ENCODE measurements at regions not wholly inside any gene's neighbourhood (a gene's known extent, or its start where the extent isn't known, plus 50 kb on each side); places are given as distances from the start of the nearest gene placed in this dataset.

- TF ChIP-seq SPI1 (IDR thresholded peaks at IDR 0.05; ENCODE audit: borderline replicate concordance, low read depth), result no peak
- no peak for TF ChIP-seq POLR2AphosphoS5 (IDR thresholded peaks at IDR 0.05; ENCODE audit: low read depth)
- TF ChIP-seq CTCF (IDR thresholded peaks at IDR 0.05; ENCODE audit: insufficient read depth, low read length), result no peak
- TF ChIP-seq REST (IDR thresholded peaks at IDR 0.05; ENCODE audit: insufficient replicate concordance, low read depth), result no peak
- TF ChIP-seq GABPA (IDR thresholded peaks at IDR 0.05; ENCODE audit: low read depth), result no peak
- no peak overlapping the region for H3K4me3 ChIP-seq (replicated peaks; ENCODE audit: insufficient read depth, low read length)
- DNase-seq (ENCODE audit: low read depth in 1 of 2, low spot score in 1 of 2), result no peak
- H3K27ac ChIP-seq (replicated peaks), result no peak overlapping the region
- no peaks in the 10 kb centered on the region for H3K27me3 ChIP-seq (ENCODE audit: insufficient read depth, poor library complexity, severe bottlenecking)
Observed at GRCh38 chr10:118924493-118924892, 105.0 kb upstream of the NANOS1 start.

- H3K27me3 ChIP-seq (ENCODE audit: insufficient read depth, poor library complexity, severe bottlenecking), result no peaks in the 10 kb centered on the region
- TF ChIP-seq SPI1 (IDR thresholded peaks at IDR 0.05; ENCODE audit: borderline replicate concordance, low read depth) (no peak), CTCF (IDR thresholded peaks at IDR 0.05; ENCODE audit: insufficient read depth, low read length) (no peak), REST (IDR thresholded peaks at IDR 0.05; ENCODE audit: insufficient replicate concordance, low read depth) (no peak), GABPA (IDR thresholded peaks at IDR 0.05; ENCODE audit: low read depth) (no peak), POLR2AphosphoS5 (IDR thresholded peaks at IDR 0.05; ENCODE audit: low read depth) (no peak)
- no peak overlapping the region for H3K27ac ChIP-seq (replicated peaks)
- no peak for DNase-seq (ENCODE audit: low read depth in 1 of 2, low spot score in 1 of 2)
- H3K4me3 ChIP-seq (replicated peaks; ENCODE audit: insufficient read depth, low read length), result no peak overlapping the region
Observed at GRCh38 chr10:118925404-118926071, 104.0 kb upstream of the NANOS1 start.

GRCh38 chr10:118926072-118926417 is 103.5 kb upstream of the NANOS1 start:
- Histone ChIP-seq H3K27ac (replicated peaks) (no peak overlapping the region), H3K27me3 (ENCODE audit: insufficient read depth, poor library complexity, severe bottlenecking) (no peaks in the 10 kb centered on the region), H3K4me3 (replicated peaks; ENCODE audit: insufficient read depth, low read length) (no peak overlapping the region)
- TF ChIP-seq SPI1 (IDR thresholded peaks at IDR 0.05; ENCODE audit: borderline replicate concordance, low read depth) (no peak), CTCF (IDR thresholded peaks at IDR 0.05; ENCODE audit: insufficient read depth, low read length) (no peak), REST (IDR thresholded peaks at IDR 0.05; ENCODE audit: insufficient replicate concordance, low read depth) (no peak), POLR2AphosphoS5 (IDR thresholded peaks at IDR 0.05; ENCODE audit: low read depth) (no peak), GABPA (IDR thresholded peaks at IDR 0.05; ENCODE audit: low read depth) (no peak)
- no peak for DNase-seq (ENCODE audit: low read depth in 1 of 2, low spot score in 1 of 2)
